Erythroblast (primary cell): ENCODE measurements at regions not wholly inside any gene's neighbourhood (a gene's known extent, or its start where the extent isn't known, plus 50 kb on each side); places are given as distances from the start of the nearest gene placed in this dataset.

Source experiments
- GATA1 ChIP-seq: IDR thresholded peaks from 2 replicates; pipeline ENCODE4 v1.6.1; 2011; ENCODE audit warnings: low read depth, mild to moderate bottlenecking, control low read depth, low read length, moderate library complexity
- POLR2A ChIP-seq: IDR thresholded peaks from 2 replicates; pipeline ENCODE4 v1.6.1; 2011; ENCODE audit warnings: mild to moderate bottlenecking, low read length

DNA sequence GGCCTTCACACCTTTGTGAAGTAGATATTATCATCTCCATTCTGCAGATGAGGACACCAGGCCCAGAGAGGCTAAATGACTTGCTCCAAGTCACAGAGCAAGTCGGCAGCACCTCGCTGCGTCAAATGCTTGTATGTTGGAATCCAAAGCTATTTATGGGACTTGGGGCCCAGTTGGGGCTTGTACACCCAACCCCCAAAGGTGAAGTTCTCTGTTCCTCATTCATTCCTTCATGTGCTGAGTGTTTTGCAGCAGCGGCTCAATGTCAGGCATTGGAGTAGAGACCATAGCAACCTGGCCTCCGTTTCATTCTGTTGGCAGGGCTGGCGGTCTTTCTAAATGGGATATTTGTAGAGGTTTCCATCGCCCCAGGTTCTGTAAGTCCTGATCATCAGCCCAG lies 113.4 kb upstream of the SLC25A33 start:
- TF ChIP-seq POLR2A (no peak), GATA1 (no peak)
